Activated naive CD8-positive, alpha-beta T cell treated with anti-CD3 and anti-CD28 coated beads, Interleukin-2, amount 10 ng/mL, durations not matched to agents 7 days and 5 days (primary cell): ENCODE measurements at regions not wholly inside any gene's neighbourhood (a gene's known extent, or its start where the extent isn't known, plus 50 kb on each side); places are given as distances from the start of the nearest gene placed in this dataset.

Experiments
- ATAC-seq: fragments of 150-1000 bp; cut with Tn5 transposase; one replicate; pipeline ENCODE4 v1.10.0; 2021; ENCODE audit warnings: low read depth, moderate library complexity
- POLR2A ChIA-PET: fragments of 350-600 bp; sonication (Branson Sonifier 250); formaldehyde crosslinking; loops from one replicate; lab custom pipeline; 2021; ENCODE audit warnings: antibody characterized with exemption; lab: Charles Lee
- DNase-seq: peaks from one replicate; pipeline ENCODE4 v3.0.0; 2021
- H3K27ac Mint-ChIP-seq: one replicate; pipeline ENCODE4 v1.8.0; 2022; ENCODE audit warnings: mild to moderate bottlenecking, mixed read lengths
- H3K27me3 Mint-ChIP-seq: one replicate; pipeline ENCODE4 v1.8.0; 2022; ENCODE audit warnings: mild to moderate bottlenecking, moderate library complexity, mixed read lengths
- H3K36me3 Mint-ChIP-seq: one replicate; pipeline ENCODE4 v1.8.0; 2021; ENCODE audit warnings: mild to moderate bottlenecking, mixed read lengths
- H3K4me1 Mint-ChIP-seq: one replicate; pipeline ENCODE4 v1.8.0; 2021; ENCODE audit warnings: mixed read lengths
- H3K4me3 Mint-ChIP-seq: one replicate; pipeline ENCODE4 v1.8.0; 2022; ENCODE audit warnings: mild to moderate bottlenecking, moderate library complexity, mixed read lengths
- H3K9me3 Mint-ChIP-seq: one replicate; pipeline ENCODE4 v1.8.0; 2021; ENCODE audit warnings: mixed read lengths

DNA sequence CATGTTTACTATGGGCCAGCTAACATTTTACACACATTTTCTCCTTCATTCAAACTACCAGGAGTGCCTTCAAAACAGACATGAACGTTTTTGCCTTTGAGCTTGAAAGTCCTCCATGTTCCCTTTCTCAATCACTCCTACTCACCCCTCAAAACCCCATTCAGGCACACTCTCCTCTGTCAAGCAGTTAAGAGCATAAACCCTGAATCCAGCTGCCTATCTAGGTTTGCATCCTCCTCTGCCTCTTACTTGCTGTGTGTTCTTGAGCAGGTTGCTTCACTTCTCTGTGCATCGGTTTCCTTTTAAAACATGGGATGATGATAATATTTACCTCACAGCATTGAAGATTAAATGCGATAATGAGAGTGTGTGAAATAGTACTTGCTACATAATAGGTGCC lies 215.3 kb downstream of the HAPSTR1 start:
- no peaks in the 10 kb centered on the region for H3K27me3 Mint-ChIP-seq
- no peak overlapping the region for H3K27ac Mint-ChIP-seq
- POLR2A ChIA-PET = no interaction called here
- no peaks in the 10 kb centered on the region for H3K36me3 Mint-ChIP-seq
- DNase-seq = no peak
- H3K9me3 Mint-ChIP-seq = no peaks in the 10 kb centered on the region
- no peak overlapping the region for H3K4me3 Mint-ChIP-seq
- no peaks in the 10 kb centered on the region for H3K4me1 Mint-ChIP-seq
- ATAC-seq = no peak

DNA sequence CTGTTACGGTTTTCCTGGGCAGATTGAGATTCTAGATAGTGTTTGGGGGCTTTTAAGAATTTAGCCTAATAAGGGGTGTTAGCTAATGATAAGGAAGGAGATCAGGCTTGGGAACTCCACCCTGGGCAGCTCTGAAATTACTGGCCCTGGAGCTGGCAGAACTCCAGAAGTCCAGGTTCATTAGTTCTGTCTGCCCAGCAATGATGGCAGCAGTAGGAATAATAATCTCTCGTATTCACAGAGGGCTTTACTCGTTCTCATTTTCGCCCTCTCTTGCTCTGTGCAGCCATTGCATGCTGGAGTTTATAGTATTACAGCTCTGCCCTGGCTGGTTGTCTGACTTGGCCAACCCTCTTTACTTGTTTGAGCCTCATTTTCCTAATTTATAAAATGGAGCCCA lies 216.0 kb downstream of the HAPSTR1 start:
- DNase-seq (no peak), ATAC-seq (no peak)
- Mint-ChIP-seq H3K9me3 (no peaks in the 10 kb centered on the region), H3K4me1 (no peaks in the 10 kb centered on the region), H3K27ac (no peak overlapping the region), H3K27me3 (no peaks in the 10 kb centered on the region), H3K4me3 (no peak overlapping the region), H3K36me3 (no peaks in the 10 kb centered on the region)
- POLR2A ChIA-PET = no interaction called here

DNA sequence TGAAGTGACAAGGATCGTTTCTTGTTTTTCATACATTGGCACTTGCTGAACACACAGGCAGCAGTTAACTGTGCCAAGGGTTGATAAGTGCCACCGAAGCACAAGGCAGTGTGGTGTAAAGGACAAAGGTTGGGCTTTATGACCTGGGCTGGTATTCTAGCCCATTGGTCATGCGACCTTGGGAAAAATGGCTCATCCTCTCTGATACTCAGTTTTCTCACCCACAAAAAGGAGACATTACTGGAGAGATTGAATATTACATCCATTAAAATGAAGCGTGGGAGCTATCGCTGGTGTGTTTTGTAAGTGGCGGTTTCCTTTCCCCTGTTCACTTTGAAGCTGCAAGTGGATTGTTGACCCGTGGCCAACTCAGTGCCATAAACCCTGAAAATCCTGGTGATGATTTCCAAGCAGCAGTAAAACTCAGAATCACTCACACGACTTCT lies 216.9 kb downstream of the HAPSTR1 start:
- Mint-ChIP-seq H3K4me3 (no peak overlapping the region), H3K36me3 (no peaks in the 10 kb centered on the region), H3K9me3 (no peaks in the 10 kb centered on the region), H3K4me1 (no peaks in the 10 kb centered on the region), H3K27me3 (no peaks in the 10 kb centered on the region), H3K27ac (no peak overlapping the region)
- ATAC-seq = no peak
- POLR2A ChIA-PET = no interaction called here
- no peak for DNase-seq

DNA sequence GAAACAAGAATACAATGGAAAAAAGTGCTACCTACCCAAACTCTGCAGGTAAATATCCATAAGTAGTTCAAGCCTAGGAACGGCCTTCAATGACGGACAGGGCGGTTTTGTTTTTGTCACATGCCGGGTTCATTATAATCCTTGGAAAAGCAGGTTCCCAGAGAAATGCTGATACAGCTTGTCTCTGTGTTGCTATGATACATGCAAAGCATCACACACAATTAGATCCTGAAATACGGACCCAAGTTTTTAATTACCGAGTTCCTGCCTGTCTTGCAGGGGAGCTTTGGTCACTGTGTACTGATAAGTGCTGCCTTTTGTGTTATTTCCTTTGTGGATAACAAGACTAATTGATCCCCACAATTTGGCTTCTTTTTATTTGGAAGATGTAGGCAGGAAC lies 217.4 kb downstream of the HAPSTR1 start:
- H3K4me1 Mint-ChIP-seq = no peaks in the 10 kb centered on the region
- no peaks in the 10 kb centered on the region for H3K9me3 Mint-ChIP-seq

GRCh38 chr16:9309844-9310243 lies 218.4 kb downstream of the HAPSTR1 start:
- no peaks in the 10 kb centered on the region for H3K4me1 Mint-ChIP-seq
- no peak overlapping the region for H3K4me3 Mint-ChIP-seq
- peaks cover 1% of the 10 kb centered on the region for H3K9me3 Mint-ChIP-seq
- no peaks in the 10 kb centered on the region for H3K27me3 Mint-ChIP-seq
- no peaks in the 10 kb centered on the region for H3K36me3 Mint-ChIP-seq
- no peak overlapping the region for H3K27ac Mint-ChIP-seq
- POLR2A ChIA-PET = no interaction called here
- ATAC-seq = no peak
- DNase-seq = no peak

More for the DNA sequence above, 217.4 kb downstream of the HAPSTR1 start:
- no peaks in the 10 kb centered on the region for H3K36me3 Mint-ChIP-seq
- ATAC-seq = no peak
- no peak for DNase-seq
- POLR2A ChIA-PET = no interaction called here
- H3K27ac Mint-ChIP-seq = no peak overlapping the region
- H3K4me3 Mint-ChIP-seq = no peak overlapping the region
- no peaks in the 10 kb centered on the region for H3K27me3 Mint-ChIP-seq

- no peaks in the 10 kb centered on the region for H3K36me3 Mint-ChIP-seq
- no peaks in the 10 kb centered on the region for H3K4me1 Mint-ChIP-seq
- H3K9me3 Mint-ChIP-seq = peaks cover 1% of the 10 kb centered on the region
- no peak overlapping the region for H3K4me3 Mint-ChIP-seq
- no peaks in the 10 kb centered on the region for H3K27me3 Mint-ChIP-seq
- DNase-seq = no peak
- POLR2A ChIA-PET = no interaction called here
- no peak for ATAC-seq
- H3K27ac Mint-ChIP-seq = no peak overlapping the region
These were observed 220.0 kb downstream of the HAPSTR1 start for GRCh38 chr16:9311303-9311954.

- POLR2A ChIA-PET = no interaction called here
- DNase-seq = no peak
- Mint-ChIP-seq H3K4me1 (no peaks in the 10 kb centered on the region), H3K27ac (no peak overlapping the region), H3K27me3 (no peaks in the 10 kb centered on the region), H3K4me3 (no peak overlapping the region), H3K9me3 (peaks cover 7% of the 10 kb centered on the region), H3K36me3 (no peaks in the 10 kb centered on the region)
- no peak for ATAC-seq
These were observed 224.6 kb downstream of the HAPSTR1 start for GRCh38 chr16:9316008-9316407.

DNA sequence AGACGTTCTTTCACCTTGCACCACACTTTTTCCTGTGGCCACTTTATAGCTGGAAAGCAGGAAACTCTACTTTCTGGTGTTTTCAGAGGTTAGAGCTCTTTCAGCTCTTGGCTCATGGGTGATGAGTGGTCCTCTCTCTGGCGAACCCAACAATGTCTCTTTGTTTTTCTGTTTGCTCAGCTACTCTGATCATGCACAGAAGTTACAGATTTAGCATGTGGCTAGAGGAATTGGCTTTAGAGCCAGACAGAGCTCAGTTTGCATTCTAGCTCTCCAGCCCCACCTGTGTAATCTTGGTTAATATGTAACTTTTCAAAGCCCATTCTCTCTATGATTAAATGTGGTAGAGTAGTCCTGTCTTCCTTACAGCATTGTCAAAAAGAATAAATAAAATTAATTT lies 225.2 kb downstream of the HAPSTR1 start:
- Mint-ChIP-seq H3K27ac (no peak overlapping the region), H3K4me1 (no peaks in the 10 kb centered on the region)

DNA sequence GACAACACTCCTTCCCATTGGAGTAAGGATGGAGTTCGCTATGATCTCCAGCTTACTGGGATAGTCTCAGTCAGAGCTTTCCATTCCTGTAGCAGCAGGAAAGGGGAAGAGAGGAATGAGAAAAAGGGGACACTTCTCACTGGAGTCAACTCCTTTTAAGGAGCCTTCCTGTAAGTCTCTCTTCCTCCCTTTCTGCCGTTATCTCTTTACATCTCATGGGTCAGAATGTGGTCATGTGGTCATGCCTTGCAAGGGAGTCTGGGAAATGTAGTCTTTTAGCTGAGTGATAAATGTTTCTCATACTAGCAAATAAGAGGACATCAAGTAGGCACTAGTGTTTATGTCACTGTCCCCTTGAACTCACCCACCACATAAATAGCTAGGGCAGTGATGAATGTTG lies 227.3 kb downstream of the HAPSTR1 start:
- Mint-ChIP-seq H3K27ac (no peak overlapping the region), H3K9me3 (peaks cover 7% of the 10 kb centered on the region), H3K4me3 (no peak overlapping the region), H3K36me3 (no peaks in the 10 kb centered on the region), H3K4me1 (no peaks in the 10 kb centered on the region), H3K27me3 (peaks cover 2% of the 10 kb centered on the region)
- ATAC-seq (no peak), DNase-seq (no peak)
- POLR2A ChIA-PET = no interaction called here

More for the DNA sequence above, 225.2 kb downstream of the HAPSTR1 start:
- ATAC-seq (no peak), DNase-seq (no peak)
- H3K9me3 Mint-ChIP-seq = peaks cover 7% of the 10 kb centered on the region
- no peak overlapping the region for H3K4me3 Mint-ChIP-seq
- POLR2A ChIA-PET = no interaction called here
- no peaks in the 10 kb centered on the region for H3K27me3 Mint-ChIP-seq
- no peaks in the 10 kb centered on the region for H3K36me3 Mint-ChIP-seq

GRCh38 chr16:9322769-9323168 lies 231.3 kb downstream of the HAPSTR1 start:
- H3K4me1 Mint-ChIP-seq = no peaks in the 10 kb centered on the region
- no peak overlapping the region for H3K4me3 Mint-ChIP-seq
- H3K27ac Mint-ChIP-seq = no peak overlapping the region
- POLR2A ChIA-PET = no interaction called here
- no peak for ATAC-seq
- H3K36me3 Mint-ChIP-seq = no peaks in the 10 kb centered on the region
- H3K9me3 Mint-ChIP-seq = peaks cover 6% of the 10 kb centered on the region
- H3K27me3 Mint-ChIP-seq = peaks cover 2% of the 10 kb centered on the region
- DNase-seq = no peak

DNA sequence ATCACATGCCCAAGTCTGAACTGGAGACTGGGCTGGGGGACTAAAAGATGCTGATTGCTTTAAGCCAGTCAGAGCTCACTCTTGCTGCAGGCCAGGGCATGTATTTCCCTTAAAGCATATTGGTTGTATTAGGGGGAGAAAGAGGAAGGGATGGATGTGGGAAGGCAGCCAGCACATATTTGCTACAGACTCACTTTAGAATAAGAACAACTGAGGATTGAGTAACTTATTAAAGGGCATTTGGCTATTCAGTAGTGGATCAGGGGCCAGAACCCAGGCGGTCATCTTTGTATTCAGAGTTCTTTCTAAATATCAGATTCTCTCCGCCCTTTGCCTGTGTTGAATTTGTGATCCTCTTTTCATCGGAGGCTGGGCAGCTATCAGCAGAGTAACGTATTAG lies 231.7 kb downstream of the HAPSTR1 start:
- no peaks in the 10 kb centered on the region for H3K4me1 Mint-ChIP-seq
- H3K36me3 Mint-ChIP-seq = no peaks in the 10 kb centered on the region
- H3K4me3 Mint-ChIP-seq = no peak overlapping the region
- peaks cover 2% of the 10 kb centered on the region for H3K27me3 Mint-ChIP-seq
- peaks cover 6% of the 10 kb centered on the region for H3K9me3 Mint-ChIP-seq
- DNase-seq = no peak
- no peak overlapping the region for H3K27ac Mint-ChIP-seq
- ATAC-seq = no peak
- POLR2A ChIA-PET = no interaction called here

GRCh38 chr16:9327253-9327652 lies 235.8 kb downstream of the HAPSTR1 start:
- H3K9me3 Mint-ChIP-seq = no peaks in the 10 kb centered on the region
- H3K4me3 Mint-ChIP-seq = no peak overlapping the region
- peaks cover 7% of the 10 kb centered on the region for H3K27me3 Mint-ChIP-seq

DNA sequence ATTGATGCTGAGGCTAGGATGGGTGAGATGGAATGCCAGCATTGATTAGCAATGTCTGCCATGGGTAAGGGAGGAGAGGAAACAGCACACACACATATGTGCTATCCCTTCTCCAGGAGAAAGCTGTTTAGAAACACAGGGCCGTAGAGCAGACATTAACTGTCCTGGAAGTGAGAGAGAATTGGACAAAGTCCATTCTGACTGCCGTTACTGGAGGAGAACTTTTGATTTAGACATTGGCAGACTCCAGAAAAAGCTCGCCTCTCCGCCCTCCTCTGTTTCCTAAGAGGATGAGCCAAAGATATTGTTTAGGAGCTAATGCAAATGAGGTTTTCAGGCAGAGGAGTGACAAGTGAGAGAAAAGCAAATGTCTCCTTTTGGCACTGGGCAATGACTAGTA lies 237.0 kb downstream of the HAPSTR1 start:
- no peak for ATAC-seq
- Mint-ChIP-seq H3K4me1 (no peaks in the 10 kb centered on the region), H3K4me3 (no peak overlapping the region), H3K9me3 (no peaks in the 10 kb centered on the region), H3K36me3 (no peaks in the 10 kb centered on the region), H3K27ac (no peak overlapping the region), H3K27me3 (peaks cover 7% of the 10 kb centered on the region)
- POLR2A ChIA-PET = no interaction called here
- no peak for DNase-seq

More at GRCh38 chr16:9327253-9327652, 235.8 kb downstream of the HAPSTR1 start:
- DNase-seq (no peak), ATAC-seq (no peak)
- H3K27ac Mint-ChIP-seq = no peak overlapping the region
- no peaks in the 10 kb centered on the region for H3K4me1 Mint-ChIP-seq
- no peaks in the 10 kb centered on the region for H3K36me3 Mint-ChIP-seq
- POLR2A ChIA-PET = no interaction called here

GRCh38 chr16:9330095-9330494 lies 238.7 kb downstream of the HAPSTR1 start:
- no peaks in the 10 kb centered on the region for H3K36me3 Mint-ChIP-seq
- H3K4me3 Mint-ChIP-seq = no peak overlapping the region
- DNase-seq = no peak
- H3K27me3 Mint-ChIP-seq = peaks cover 7% of the 10 kb centered on the region
- H3K27ac Mint-ChIP-seq = no peak overlapping the region
- no peaks in the 10 kb centered on the region for H3K9me3 Mint-ChIP-seq
- no peaks in the 10 kb centered on the region for H3K4me1 Mint-ChIP-seq
- POLR2A ChIA-PET = no interaction called here
- ATAC-seq = no peak
